ENCODE measurements at regions not wholly inside any gene's neighbourhood (a gene's known extent, or its start where the extent isn't known, plus 50 kb on each side); places are given as distances from the start of the nearest gene placed in this dataset.

DNA sequence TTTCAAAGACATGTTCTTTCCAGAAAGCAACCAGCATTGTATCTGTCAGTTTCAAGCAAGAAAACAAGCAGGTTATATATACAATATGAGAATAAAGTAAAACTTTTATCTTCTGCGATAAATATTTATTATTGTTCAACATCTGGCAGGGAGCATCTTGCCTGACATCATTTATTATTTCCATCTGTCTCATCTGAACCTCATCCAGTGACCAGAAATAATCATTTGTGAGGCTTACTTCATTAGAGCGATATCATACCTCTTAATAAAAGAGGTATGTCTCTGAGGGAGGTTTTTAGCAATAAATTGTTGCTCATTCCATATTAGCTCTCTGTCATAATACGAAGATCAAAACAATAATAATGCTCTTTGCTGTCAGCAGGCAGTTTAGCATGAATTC lies 226.1 kb downstream of the CDC14C start (continued):
- TF ChIP-seq, protein P1, sequence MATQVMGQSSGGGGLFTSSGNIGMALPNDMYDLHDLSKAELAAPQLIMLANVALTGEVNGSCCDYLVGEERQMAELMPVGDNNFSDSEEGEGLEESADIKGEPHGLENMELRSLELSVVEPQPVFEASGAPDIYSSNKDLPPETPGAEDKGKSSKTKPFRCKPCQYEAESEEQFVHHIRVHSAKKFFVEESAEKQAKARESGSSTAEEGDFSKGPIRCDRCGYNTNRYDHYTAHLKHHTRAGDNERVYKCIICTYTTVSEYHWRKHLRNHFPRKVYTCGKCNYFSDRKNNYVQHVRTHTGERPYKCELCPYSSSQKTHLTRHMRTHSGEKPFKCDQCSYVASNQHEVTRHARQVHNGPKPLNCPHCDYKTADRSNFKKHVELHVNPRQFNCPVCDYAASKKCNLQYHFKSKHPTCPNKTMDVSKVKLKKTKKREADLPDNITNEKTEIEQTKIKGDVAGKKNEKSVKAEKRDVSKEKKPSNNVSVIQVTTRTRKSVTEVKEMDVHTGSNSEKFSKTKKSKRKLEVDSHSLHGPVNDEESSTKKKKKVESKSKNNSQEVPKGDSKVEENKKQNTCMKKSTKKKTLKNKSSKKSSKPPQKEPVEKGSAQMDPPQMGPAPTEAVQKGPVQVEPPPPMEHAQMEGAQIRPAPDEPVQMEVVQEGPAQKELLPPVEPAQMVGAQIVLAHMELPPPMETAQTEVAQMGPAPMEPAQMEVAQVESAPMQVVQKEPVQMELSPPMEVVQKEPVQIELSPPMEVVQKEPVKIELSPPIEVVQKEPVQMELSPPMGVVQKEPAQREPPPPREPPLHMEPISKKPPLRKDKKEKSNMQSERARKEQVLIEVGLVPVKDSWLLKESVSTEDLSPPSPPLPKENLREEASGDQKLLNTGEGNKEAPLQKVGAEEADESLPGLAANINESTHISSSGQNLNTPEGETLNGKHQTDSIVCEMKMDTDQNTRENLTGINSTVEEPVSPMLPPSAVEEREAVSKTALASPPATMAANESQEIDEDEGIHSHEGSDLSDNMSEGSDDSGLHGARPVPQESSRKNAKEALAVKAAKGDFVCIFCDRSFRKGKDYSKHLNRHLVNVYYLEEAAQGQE (IDR thresholded peaks at IDR 0.05; ENCODE audit: low read depth) = no peak

DNA sequence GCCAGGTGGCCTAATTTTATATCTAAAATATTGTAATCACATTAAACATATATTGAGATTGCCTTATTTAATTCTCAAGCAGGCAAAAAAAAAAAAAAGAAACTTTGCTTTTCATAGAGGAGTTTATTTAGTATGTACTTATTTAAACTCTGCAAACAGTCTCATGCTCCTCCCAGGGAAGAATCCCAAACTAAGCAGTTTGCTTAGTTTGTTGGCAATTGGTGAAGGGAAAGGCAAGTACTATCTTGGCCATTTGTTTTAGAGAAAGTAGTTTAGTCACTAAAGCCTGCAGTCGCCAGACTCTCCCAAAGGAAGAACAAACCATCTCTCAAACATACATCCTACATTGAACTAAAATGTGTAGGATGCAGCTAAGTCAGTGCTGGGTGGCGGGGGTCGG lies 226.8 kb downstream of the CDC14C start:
- POLR2A ChIA-PET = no interaction called here

GRCh38 chr7:49158321-49158720 lies 234.0 kb downstream of the CDC14C start:
- intact Hi-C loops (cut with micrococcal nuclease) = no loop called here
- ATAC-seq (no peak), DNase-seq (ENCODE audit: low read depth, low spot score) (no peak)
- ChIA-PET POLR2A (no interaction called here), CTCF (no interaction called here), RAD21 (ENCODE audit: low non-redundant PET in 1 of 2, low total read pairs in 2 of 2, uncharacterized antibody in 2 of 2, unreplicated experiment in 2 of 2) (no interaction called here)
- H3K4me3 ChIP-seq (replicated peaks in 1 of 2; ENCODE audit: low read depth in 1 of 2, low read length in 2 of 2) = no peak overlapping the region
- H3K79me2 ChIP-seq (ENCODE audit: insufficient read depth, low read length) = no peaks in the 10 kb centered on the region
- BruUV-seq (replicated peaks) = no TSS peak
- H3K27me3 ChIP-seq (ENCODE audit: insufficient read depth, low read length) = no peaks in the 10 kb centered on the region
- H3K4me2 ChIP-seq (ENCODE audit: low read length) = no peak overlapping the region
- H2AFZ ChIP-seq (ENCODE audit: low read depth, low read length, poor library complexity, severe bottlenecking) = no peak overlapping the region
- no peaks in the 10 kb centered on the region for H3K4me1 ChIP-seq (ENCODE audit: control insufficient read depth in 1 of 2, insufficient read depth in 2 of 2, low read length in 2 of 2)
- TF ChIP-seq ELF1 (IDR thresholded peaks at IDR 0.05; ENCODE audit: borderline replicate concordance, low read depth) (no peak), TCF7L2 (IDR thresholded peaks at IDR 0.05; ENCODE audit: borderline replicate concordance, extremely low read depth, insufficient read depth, insufficient read length) (no peak), SP1 (IDR thresholded peaks at IDR 0.05; ENCODE audit: low read depth) (no peak), JUND (IDR thresholded peaks at IDR 0.05) (no peak), ZNF274 (IDR thresholded peaks at IDR 0.05; ENCODE audit: low read depth, low read length) (no peak)
- TF ChIP-seq, protein P2, sequence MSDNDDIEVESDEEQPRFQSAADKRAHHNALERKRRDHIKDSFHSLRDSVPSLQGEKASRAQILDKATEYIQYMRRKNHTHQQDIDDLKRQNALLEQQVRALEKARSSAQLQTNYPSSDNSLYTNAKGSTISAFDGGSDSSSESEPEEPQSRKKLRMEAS (IDR thresholded peaks at IDR 0.05) = no peak
- H3K9ac ChIP-seq (ENCODE audit: low read length) = no peak overlapping the region
- H3K36me3 ChIP-seq (ENCODE audit: control insufficient read depth in 1 of 2, insufficient read depth in 2 of 2, low read length in 2 of 2) = no peaks in the 10 kb centered on the region
- no peak overlapping the region for H3K27ac ChIP-seq (ENCODE audit: low read depth, low read length)
- no peaks in the 10 kb centered on the region for H3K9me2 ChIP-seq (ENCODE audit: insufficient read depth)
- H3K9me3 ChIP-seq (ENCODE audit: control insufficient read depth in 1 of 2, insufficient read depth in 1 of 2, low read depth in 1 of 2, low read length in 2 of 2) = peaks cover 0 to 4% of the 10 kb centered on the region in 2 experiments; a peak in 2 of 4 replicates
- H4K20me1 ChIP-seq (ENCODE audit: insufficient read depth) = no peaks in the 10 kb centered on the region

More for the DNA sequence above, 226.8 kb downstream of the CDC14C start:
- Histone ChIP-seq H4K20me1 (ENCODE audit: insufficient read depth) (no peaks in the 10 kb centered on the region), H3K9ac (ENCODE audit: low read length) (no peak overlapping the region), H3K27me3 (ENCODE audit: insufficient read depth, low read length) (no peaks in the 10 kb centered on the region), H3K27ac (ENCODE audit: low read depth, low read length) (no peak overlapping the region), H3K4me3 (replicated peaks in 1 of 2; ENCODE audit: low read depth in 1 of 2, low read length in 2 of 2) (no peak overlapping the region), H3K9me2 (ENCODE audit: insufficient read depth) (no peaks in the 10 kb centered on the region), H3K79me2 (ENCODE audit: insufficient read depth, low read length) (no peaks in the 10 kb centered on the region), H3K4me2 (ENCODE audit: low read length) (no peak overlapping the region), H3K9me3 (ENCODE audit: control insufficient read depth in 1 of 2, insufficient read depth in 1 of 2, low read depth in 1 of 2, low read length in 2 of 2) (peaks cover 0 to 11% of the 10 kb centered on the region in 2 experiments; a peak in 2 of 4 replicates), H3K4me1 (ENCODE audit: control insufficient read depth in 1 of 2, insufficient read depth in 2 of 2, low read length in 2 of 2) (no peaks in the 10 kb centered on the region), H3K36me3 (ENCODE audit: control insufficient read depth in 1 of 2, insufficient read depth in 2 of 2, low read length in 2 of 2) (no peaks in the 10 kb centered on the region), H2AFZ (ENCODE audit: low read depth, low read length, poor library complexity, severe bottlenecking) (no peak overlapping the region)
- DNase-seq (ENCODE audit: low read depth, low spot score) (no peak), ATAC-seq (no peak)
- RAD21 ChIA-PET (ENCODE audit: low non-redundant PET in 1 of 2, low total read pairs in 2 of 2, uncharacterized antibody in 2 of 2, unreplicated experiment in 2 of 2) = no interaction called here
- CTCF ChIA-PET = no interaction called here
- BruUV-seq (replicated peaks) = no TSS peak
- no peak for TF ChIP-seq POLR2AphosphoS5 (IDR thresholded peaks at IDR 0.05; ENCODE audit: low read depth, low read length)
- no peak for TF ChIP-seq ZFX (IDR thresholded peaks at IDR 0.05)
- no peak for TF ChIP-seq CEBPB (IDR thresholded peaks at IDR 0.05; ENCODE audit: low read depth)
- no peak for TF ChIP-seq POLR2A (IDR thresholded peaks at IDR 0.05; ENCODE audit: borderline replicate concordance, extremely low read depth, insufficient read depth, insufficient read length)
- TF ChIP-seq EGR1 (IDR thresholded peaks at IDR 0.05; ENCODE audit: low read depth) = no peak
- intact Hi-C loops (cut with micrococcal nuclease) = no loop called here
